HCT116 (cell line): ENCODE measurements at regions not wholly inside any gene's neighbourhood (a gene's known extent, or its start where the extent isn't known, plus 50 kb on each side); places are given as distances from the start of the nearest gene placed in this dataset.

Experiments
- ATAC-seq: fragments of 200-7000 bp; cut with Tn5 transposase; 2 replicates; pipeline ENCODE4 v1.9.1; 2020; ENCODE audit warnings: mild to moderate bottlenecking, moderate library complexity
- BruUV-seq: library from RNA; stranded (reverse); fragments of 400-500 nt; replicated peaks from 2 replicates; lab custom pipeline; 2021; lab: Mats Ljungman, UMichigan
- CTCF ChIA-PET: fragments of 300-600 bp; sonication (Branson Sonifier 250); formaldehyde crosslinking; loops from one replicate; lab custom pipeline; 2021; ENCODE audit warnings: antibody characterized with exemption; lab: Charles Lee
- POLR2A ChIA-PET: fragments of 300-600, 350-600 bp; sonication (Branson Sonifier 250); formaldehyde crosslinking; loops from one replicate; lab custom pipeline; 2021; ENCODE audit warnings: antibody characterized with exemption; lab: Charles Lee
- RAD21 ChIA-PET, 2 experiments: fragments of 300-600 bp; sonication (Branson Sonifier 250); formaldehyde crosslinking; loops; one replicate each; lab custom pipeline; 2023; ENCODE audit warnings: low total read pairs in 2 of 2; ENCODE audit not compliant: uncharacterized antibody in 2 of 2, unreplicated experiment in 2 of 2, low non-redundant PET in 1 of 2; lab: Charles Lee
- DNase-seq: peaks from one replicate; pipeline ENCODE4 v3.0.0-alpha.2; 2010; ENCODE audit warnings: low read depth, low spot score
- H2AFZ ChIP-seq: fragments of 200-600 bp; shearing (Covaris generic), sonication (generic); 2 replicates; pipeline ENCODE4 v1.6.1; 2017; ENCODE audit warnings: low read depth, mixed run types, mixed read lengths, antibody characterized with exemption, low read length; ENCODE audit not compliant: poor library complexity, severe bottlenecking
- H3K27ac ChIP-seq: 2 replicates; pipeline ENCODE4 v1.5.1; 2012; ENCODE audit warnings: low read depth, low read length
- H3K27me3 ChIP-seq: fragments of 200-600 bp; sonication (generic); 2 replicates; pipeline ENCODE4 v1.6.1; 2016; ENCODE audit warnings: mixed run types, low read length, mixed read lengths; ENCODE audit not compliant: insufficient read depth
- H3K36me3 ChIP-seq, 2 experiments: fragments of 200-500 bp in 1 of 2; fragments of 200-600 bp in 1 of 2; sonication (Bioruptor generic) in 1 of 2; sonication (generic) in 1 of 2; 2 replicates each; pipeline versions ENCODE4 v1.5.1 to v1.6.1; 2014 to 2016; ENCODE audit warnings: low read length in 2 of 2, inconsistent platforms in 1 of 2, mixed read lengths in 1 of 2, mixed run types in 1 of 2; ENCODE audit not compliant: insufficient read depth in 2 of 2, control insufficient read depth in 1 of 2
- H3K4me1 ChIP-seq, 2 experiments: fragments of 200-600 bp in 1 of 2; sonication (generic) in 1 of 2; 2 replicates each; pipeline versions ENCODE4 v1.5.1 to v1.6.1; 2012 to 2017; ENCODE audit warnings: low read length in 2 of 2, inconsistent platforms in 1 of 2, mild to moderate bottlenecking in 1 of 2, mixed read lengths in 1 of 2, mixed run types in 1 of 2, moderate library complexity in 1 of 2; ENCODE audit not compliant: insufficient read depth in 2 of 2, control insufficient read depth in 1 of 2
- H3K4me2 ChIP-seq: fragments of 200-600 bp; sonication (generic); 2 replicates; pipeline ENCODE4 v1.6.1; 2017; ENCODE audit warnings: mixed run types, low read length, mixed read lengths
- H3K4me3 ChIP-seq, 2 experiments: fragments of 200-600 bp in 1 of 2; sonication (generic) in 1 of 2; replicated peaks in 1 of 2; 2 replicates each; pipeline ENCODE4 v1.5.1; 2011 to 2016; ENCODE audit warnings: low read length in 2 of 2, control low read depth in 1 of 2, low read depth in 1 of 2, mild to moderate bottlenecking in 1 of 2, mixed read lengths in 1 of 2, mixed run types in 1 of 2
- H3K79me2 ChIP-seq: fragments of 200-600 bp; sonication (generic); 2 replicates; pipeline ENCODE4 v1.6.1; 2017; ENCODE audit warnings: mild to moderate bottlenecking, mixed run types, low read length, moderate library complexity, mixed read lengths; ENCODE audit not compliant: insufficient read depth
- H3K9ac ChIP-seq: fragments of 200-600 bp; sonication (generic); 2 replicates; pipeline ENCODE4 v1.6.1; 2016; ENCODE audit warnings: low read length, mixed read lengths
- H3K9me2 ChIP-seq: fragments of 200-600 bp; sonication (generic), shearing (Covaris generic); 2 replicates; pipeline ENCODE4 v1.6.1; 2017; ENCODE audit warnings: mixed run types, mild to moderate bottlenecking, moderate library complexity; ENCODE audit not compliant: insufficient read depth
- H3K9me3 ChIP-seq, 2 experiments: fragments of 200-500 bp in 1 of 2; fragments of 200-600 bp in 1 of 2; sonication (Bioruptor generic) in 1 of 2; sonication (generic) in 1 of 2; 2 replicates each; pipeline ENCODE4 v1.6.1; 2014 to 2017; ENCODE audit warnings: low read length in 2 of 2, mixed read lengths in 2 of 2, inconsistent platforms in 1 of 2, low read depth in 1 of 2, mild to moderate bottlenecking in 1 of 2, mixed run types in 1 of 2, moderate library complexity in 1 of 2; ENCODE audit not compliant: control insufficient read depth in 1 of 2, insufficient read depth in 1 of 2
- H4K20me1 ChIP-seq: fragments of 200-600 bp; sonication (generic), shearing (Covaris generic); 2 replicates; pipeline ENCODE4 v1.6.1; 2017; ENCODE audit warnings: mixed run types, mild to moderate bottlenecking, moderate library complexity; ENCODE audit not compliant: insufficient read depth
- CBX3 ChIP-seq: IDR thresholded peaks from 2 replicates; pipeline ENCODE4 v1.6.1; 2012; ENCODE audit warnings: low read depth
- CEBPB ChIP-seq: IDR thresholded peaks from 2 replicates; pipeline ENCODE4 v1.6.1; 2012; ENCODE audit warnings: low read depth
- ELF1 ChIP-seq: IDR thresholded peaks from 2 replicates; pipeline ENCODE4 v1.6.1; 2012; ENCODE audit warnings: low read depth, borderline replicate concordance
- JUND ChIP-seq: IDR thresholded peaks from 2 replicates; pipeline ENCODE4 v1.6.1; 2012
- POLR2A ChIP-seq: IDR thresholded peaks from 2 replicates; pipeline ENCODE4 v1.7.0; 2011; ENCODE audit warnings: borderline replicate concordance; ENCODE audit not compliant: insufficient read depth, insufficient read length; ENCODE audit errors: extremely low read depth
- RAD21 ChIP-seq: IDR thresholded peaks from 2 replicates; pipeline ENCODE4 v1.6.1; 2012; ENCODE audit warnings: low read depth, mild to moderate bottlenecking
- SIN3A ChIP-seq: IDR thresholded peaks from 2 replicates; pipeline ENCODE4 v1.6.1; 2012; ENCODE audit warnings: low read depth
- SP1 ChIP-seq: IDR thresholded peaks from 2 replicates; pipeline ENCODE4 v1.6.1; 2012; ENCODE audit warnings: low read depth
- SRF ChIP-seq: IDR thresholded peaks from 2 replicates; pipeline ENCODE4 v1.6.1; 2012; ENCODE audit warnings: low read depth
- TCF7L2 ChIP-seq: IDR thresholded peaks from 2 replicates; pipeline ENCODE4 v1.7.0; 2011; ENCODE audit warnings: borderline replicate concordance, inconsistent platforms; ENCODE audit not compliant: insufficient read depth, insufficient read length; ENCODE audit errors: extremely low read depth
- ZFX ChIP-seq: fragments of 450-650 bp; IDR thresholded peaks from 2 replicates; pipeline ENCODE4 v1.6.1; 2017
- ZNF274 ChIP-seq: fragments of 200-500 bp; sonication (Bioruptor generic); IDR thresholded peaks from 2 replicates; pipeline ENCODE4 v1.6.1; 2014; ENCODE audit warnings: mild to moderate bottlenecking, low read depth, low read length, inconsistent platforms
- intact Hi-C: fragments of 100-400 bp; cut with micrococcal nuclease; formaldehyde crosslinking; loops from 2 replicates; pipeline ENCODE4 v1.10.0; 2022
- TF ChIP-seq, protein P1 (sequence below): IDR thresholded peaks from 2 replicates; pipeline ENCODE4 v1.6.1; 2012; ENCODE audit warnings: low read depth
- TF ChIP-seq, protein P2 (sequence below): IDR thresholded peaks from 2 replicates; pipeline ENCODE4 v1.6.1; 2012
- TF ChIP-seq, protein P3 (sequence below): IDR thresholded peaks from 2 replicates; pipeline ENCODE4 v1.6.1; 2011; ENCODE audit warnings: mild to moderate bottlenecking, low read length, moderate library complexity; ENCODE audit not compliant: insufficient replicate concordance; ENCODE audit errors: extremely low read depth

DNA sequence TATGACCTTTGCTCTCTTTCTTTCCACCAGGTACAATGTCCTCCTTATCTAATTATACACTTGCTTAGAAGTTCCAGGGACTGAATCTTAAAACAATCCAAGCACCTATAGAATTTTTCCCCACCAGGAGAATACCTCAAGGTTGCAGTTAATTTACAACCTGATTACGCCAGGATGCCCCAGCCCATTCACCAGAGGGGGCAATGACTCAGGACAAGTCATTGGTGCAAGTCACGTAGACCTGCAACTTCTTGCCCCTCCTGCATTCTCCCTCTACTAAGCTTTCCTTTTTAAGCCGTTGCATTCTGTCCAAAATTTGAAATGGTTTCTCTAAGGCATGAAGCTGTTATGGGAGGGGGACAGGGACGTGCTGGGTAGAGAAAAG, 111.1 kb upstream of the SCAF11 start:
- no peak for TF ChIP-seq RAD21
- intact Hi-C loops = no loop called here
- no peaks in the 10 kb centered on the region for H3K36me3 ChIP-seq
- CTCF ChIA-PET = no interaction called here
- no peak overlapping the region for H3K4me2 ChIP-seq
- no peaks in the 10 kb centered on the region for H3K9me3 ChIP-seq
- no TSS peak for BruUV-seq
- H3K4me3 ChIP-seq = no peak overlapping the region
- no peaks in the 10 kb centered on the region for H4K20me1 ChIP-seq
- no peak overlapping the region for H3K27ac ChIP-seq
- DNase-seq (no peak), ATAC-seq (no peak)
- H3K9ac ChIP-seq = no peak overlapping the region
- H3K27me3 ChIP-seq = no peaks in the 10 kb centered on the region
- H3K4me1 ChIP-seq = no peaks in the 10 kb centered on the region
- 0 out of 2 replicates have a peak, but pooled peaks cover 3% of the 10 kb centered on the region for H3K9me2 ChIP-seq
- H2AFZ ChIP-seq = no peak overlapping the region
- no peaks in the 10 kb centered on the region for H3K79me2 ChIP-seq
- POLR2A ChIA-PET = no interaction called here
- RAD21 ChIA-PET = no interaction called here

DNA sequence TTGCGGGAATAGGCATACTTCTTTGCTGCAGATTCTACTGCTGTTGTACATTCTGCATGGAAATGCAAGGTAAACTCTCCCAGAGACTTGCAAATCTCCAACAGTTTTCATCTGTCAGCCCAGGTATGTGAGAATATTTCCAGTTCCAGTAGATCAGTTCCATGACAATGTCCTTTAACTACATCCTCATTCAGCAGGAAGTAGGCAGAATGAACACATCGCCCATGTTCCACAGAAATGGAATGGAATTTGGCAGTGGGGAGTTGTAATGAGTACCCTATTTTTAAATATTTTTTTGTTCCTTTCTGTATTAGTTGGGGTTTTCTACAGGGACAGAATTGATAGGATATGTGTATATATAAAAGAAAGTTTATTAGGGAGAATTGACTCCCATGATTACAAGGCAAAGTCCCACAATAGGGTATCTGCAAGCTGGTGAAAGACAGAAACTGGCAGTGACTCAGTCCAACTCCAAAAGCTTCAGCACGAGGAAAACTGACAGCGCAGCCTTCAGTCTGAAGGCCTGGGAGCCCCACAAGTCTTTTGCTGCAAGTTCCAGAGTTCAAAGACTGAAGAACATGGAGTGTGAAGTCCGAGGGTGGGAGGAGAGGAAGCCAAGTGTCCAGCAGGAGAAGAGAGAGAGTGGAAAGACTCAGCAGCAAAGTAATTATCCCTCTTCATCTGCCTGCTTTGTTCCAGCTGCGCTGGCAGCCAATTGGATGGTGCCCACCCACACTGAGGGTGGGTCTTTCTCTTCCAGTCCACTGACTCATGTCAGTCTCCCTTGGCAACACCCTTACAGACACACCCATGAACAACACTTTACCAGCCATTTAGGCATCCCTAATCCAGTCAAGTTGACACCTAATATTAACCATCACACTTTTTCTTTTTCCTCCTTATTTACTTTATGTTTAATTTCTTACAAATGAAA, 110.4 kb upstream of the SCAF11 start:
- Histone ChIP-seq H3K4me3 (no peak overlapping the region), H2AFZ (no peak overlapping the region), H3K36me3 (no peaks in the 10 kb centered on the region), H3K27ac (no peak overlapping the region), H3K9me3 (no peaks in the 10 kb centered on the region), H4K20me1 (no peaks in the 10 kb centered on the region), H3K9me2 (0 out of 2 replicates have a peak, but pooled peaks cover 3% of the 10 kb centered on the region), H3K4me2 (no peak overlapping the region), H3K9ac (no peak overlapping the region), H3K79me2 (no peaks in the 10 kb centered on the region), H3K4me1 (no peaks in the 10 kb centered on the region), H3K27me3 (no peaks in the 10 kb centered on the region)
- ChIA-PET POLR2A (no interaction called here), RAD21 (no interaction called here), CTCF (no interaction called here)
- no peak for DNase-seq
- no TSS peak for BruUV-seq
- TF ChIP-seq ZFX (no peak), ZNF274 (no peak), SP1 (no peak), SIN3A (no peak), CEBPB (no peak), CBX3 (no peak), TCF7L2 (no peak), ELF1 (no peak), JUND (no peak), SRF (no peak), POLR2A (no peak)
- TF ChIP-seq, protein P1, sequence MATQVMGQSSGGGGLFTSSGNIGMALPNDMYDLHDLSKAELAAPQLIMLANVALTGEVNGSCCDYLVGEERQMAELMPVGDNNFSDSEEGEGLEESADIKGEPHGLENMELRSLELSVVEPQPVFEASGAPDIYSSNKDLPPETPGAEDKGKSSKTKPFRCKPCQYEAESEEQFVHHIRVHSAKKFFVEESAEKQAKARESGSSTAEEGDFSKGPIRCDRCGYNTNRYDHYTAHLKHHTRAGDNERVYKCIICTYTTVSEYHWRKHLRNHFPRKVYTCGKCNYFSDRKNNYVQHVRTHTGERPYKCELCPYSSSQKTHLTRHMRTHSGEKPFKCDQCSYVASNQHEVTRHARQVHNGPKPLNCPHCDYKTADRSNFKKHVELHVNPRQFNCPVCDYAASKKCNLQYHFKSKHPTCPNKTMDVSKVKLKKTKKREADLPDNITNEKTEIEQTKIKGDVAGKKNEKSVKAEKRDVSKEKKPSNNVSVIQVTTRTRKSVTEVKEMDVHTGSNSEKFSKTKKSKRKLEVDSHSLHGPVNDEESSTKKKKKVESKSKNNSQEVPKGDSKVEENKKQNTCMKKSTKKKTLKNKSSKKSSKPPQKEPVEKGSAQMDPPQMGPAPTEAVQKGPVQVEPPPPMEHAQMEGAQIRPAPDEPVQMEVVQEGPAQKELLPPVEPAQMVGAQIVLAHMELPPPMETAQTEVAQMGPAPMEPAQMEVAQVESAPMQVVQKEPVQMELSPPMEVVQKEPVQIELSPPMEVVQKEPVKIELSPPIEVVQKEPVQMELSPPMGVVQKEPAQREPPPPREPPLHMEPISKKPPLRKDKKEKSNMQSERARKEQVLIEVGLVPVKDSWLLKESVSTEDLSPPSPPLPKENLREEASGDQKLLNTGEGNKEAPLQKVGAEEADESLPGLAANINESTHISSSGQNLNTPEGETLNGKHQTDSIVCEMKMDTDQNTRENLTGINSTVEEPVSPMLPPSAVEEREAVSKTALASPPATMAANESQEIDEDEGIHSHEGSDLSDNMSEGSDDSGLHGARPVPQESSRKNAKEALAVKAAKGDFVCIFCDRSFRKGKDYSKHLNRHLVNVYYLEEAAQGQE = no peak
- TF ChIP-seq, protein P2, sequence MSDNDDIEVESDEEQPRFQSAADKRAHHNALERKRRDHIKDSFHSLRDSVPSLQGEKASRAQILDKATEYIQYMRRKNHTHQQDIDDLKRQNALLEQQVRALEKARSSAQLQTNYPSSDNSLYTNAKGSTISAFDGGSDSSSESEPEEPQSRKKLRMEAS = no peak
- TF ChIP-seq, protein P3, sequence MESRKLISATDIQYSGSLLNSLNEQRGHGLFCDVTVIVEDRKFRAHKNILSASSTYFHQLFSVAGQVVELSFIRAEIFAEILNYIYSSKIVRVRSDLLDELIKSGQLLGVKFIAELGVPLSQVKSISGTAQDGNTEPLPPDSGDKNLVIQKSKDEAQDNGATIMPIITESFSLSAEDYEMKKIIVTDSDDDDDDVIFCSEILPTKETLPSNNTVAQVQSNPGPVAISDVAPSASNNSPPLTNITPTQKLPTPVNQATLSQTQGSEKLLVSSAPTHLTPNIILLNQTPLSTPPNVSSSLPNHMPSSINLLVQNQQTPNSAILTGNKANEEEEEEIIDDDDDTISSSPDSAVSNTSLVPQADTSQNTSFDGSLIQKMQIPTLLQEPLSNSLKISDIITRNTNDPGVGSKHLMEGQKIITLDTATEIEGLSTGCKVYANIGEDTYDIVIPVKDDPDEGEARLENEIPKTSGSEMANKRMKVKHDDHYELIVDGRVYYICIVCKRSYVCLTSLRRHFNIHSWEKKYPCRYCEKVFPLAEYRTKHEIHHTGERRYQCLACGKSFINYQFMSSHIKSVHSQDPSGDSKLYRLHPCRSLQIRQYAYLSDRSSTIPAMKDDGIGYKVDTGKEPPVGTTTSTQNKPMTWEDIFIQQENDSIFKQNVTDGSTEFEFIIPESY = no peak
- ATAC-seq = no peak; the same call in 1 of the 2 replicates
- intact Hi-C loops = no loop called here
